Lung microvascular endothelial cell (primary cell): ENCODE measurements at regions not wholly inside any gene's neighbourhood (a gene's known extent, or its start where the extent isn't known, plus 50 kb on each side); places are given as distances from the start of the nearest gene placed in this dataset.
"Not testable (repeated sequence)": the region's sequence is repeated elsewhere in the genome, so short reads cannot be mapped to it uniquely, and the experiment has no call there.

Experiments used
- DNase-seq, 2 donors: peaks; one replicate each; pipeline versions ENCODE4 v3.0.0 to v3.0.0-alpha.2; 2010; ENCODE audit warnings: low read depth in 2 of 2

GRCh38 chr21:6483645-6484044 is 4037.7 kb upstream of the TPTE start:
- DNase-seq: not testable (repeated sequence)

- not testable (repeated sequence) for DNase-seq
These were observed 4034.6 kb upstream of the TPTE start for GRCh38 chr21:6486821-6487220.

- not testable (repeated sequence) for DNase-seq
These were observed 4028.7 kb upstream of the TPTE start for GRCh38 chr21:6492691-6493090.

GRCh38 chr21:6493957-6494356 is 4027.4 kb upstream of the TPTE start:
- DNase-seq: not testable (repeated sequence)

GRCh38 chr21:6496356-6496755 is 4025.0 kb upstream of the TPTE start:
- not testable (repeated sequence) for DNase-seq

GRCh38 chr21:6498716-6499115 is 4022.7 kb upstream of the TPTE start:
- peak; percentile 8 to 26 for DNase-seq

GRCh38 chr21:6499128-6499826 is 4022.1 kb upstream of the TPTE start:
- DNase-seq: not testable (repeated sequence)

- not testable (repeated sequence) for DNase-seq
These were observed 4021.5 kb upstream of the TPTE start for GRCh38 chr21:6499866-6500265.

GRCh38 chr21:6500681-6501080 is 4020.7 kb upstream of the TPTE start:
- DNase-seq: not testable (repeated sequence)

- not testable (repeated sequence) for DNase-seq
These were observed 4015.1 kb upstream of the TPTE start for GRCh38 chr21:6506167-6506894.

GRCh38 chr21:6507632-6508031 is 4013.8 kb upstream of the TPTE start:
- not testable (repeated sequence) for DNase-seq

GRCh38 chr21:6521777-6522176 is 3999.6 kb upstream of the TPTE start:
- not testable (repeated sequence) for DNase-seq

- not testable (repeated sequence) for DNase-seq
These were observed 3995.2 kb upstream of the TPTE start for GRCh38 chr21:6526213-6526612.

GRCh38 chr21:6530655-6531054 is 3990.7 kb upstream of the TPTE start:
- not testable (repeated sequence) for DNase-seq

- not testable (repeated sequence) for DNase-seq
These were observed 3988.1 kb upstream of the TPTE start for GRCh38 chr21:6533261-6533660.

- DNase-seq: not testable (repeated sequence)
These were observed 3983.1 kb upstream of the TPTE start for GRCh38 chr21:6538320-6538719.

GRCh38 chr21:6539688-6540087 is 3981.7 kb upstream of the TPTE start:
- DNase-seq: not testable (repeated sequence)

- DNase-seq: not testable (repeated sequence)
These were observed 3980.3 kb upstream of the TPTE start for GRCh38 chr21:6541036-6541435.

GRCh38 chr21:6545288-6545687 is 3976.1 kb upstream of the TPTE start:
- DNase-seq: not testable (repeated sequence)

GRCh38 chr21:6551045-6551444 is 3970.3 kb upstream of the TPTE start:
- not testable (repeated sequence) for DNase-seq

- not testable (repeated sequence) for DNase-seq
These were observed 3967.6 kb upstream of the TPTE start for GRCh38 chr21:6553505-6554376.

GRCh38 chr21:6554377-6554864 is 3967.0 kb upstream of the TPTE start:
- not testable (repeated sequence) for DNase-seq
